HepG2 (cell line): ENCODE measurements at regions not wholly inside any gene's neighbourhood (a gene's known extent, or its start where the extent isn't known, plus 50 kb on each side); places are given as distances from the start of the nearest gene placed in this dataset.

Experiments used
- AKAP8 ChIP-seq: sonication (generic); formaldehyde crosslinking; IDR thresholded peaks from 2 replicates; pipeline ENCODE4 v1.5.1; 2020; ENCODE audit warnings: mild to moderate bottlenecking, missing genetic modification reagents
- GFI1 ChIP-seq: sonication (generic); formaldehyde crosslinking; IDR thresholded peaks from 2 replicates; pipeline ENCODE4 v1.5.0; 2020; ENCODE audit warnings: missing genetic modification reagents, mild to moderate bottlenecking, borderline replicate concordance
- ZFYVE20 ChIP-seq: sonication (generic); formaldehyde crosslinking; IDR thresholded peaks from 2 replicates; pipeline ENCODE4 v1.8.0; 2023; ENCODE audit warnings: low read depth, mild to moderate bottlenecking, moderate library complexity, missing genetic modification reagents, borderline replicate concordance
- ZNF839 ChIP-seq: sonication (generic); formaldehyde crosslinking; IDR thresholded peaks from 2 replicates; pipeline ENCODE4 v1.4.0; 2020; ENCODE audit warnings: missing genetic modification reagents, mild to moderate bottlenecking, borderline replicate concordance
- TF ChIP-seq, protein P1 (sequence below), 2 experiments: sonication (generic) in 1 of 2; formaldehyde crosslinking in 1 of 2; IDR thresholded peaks; 2 replicates each; pipeline versions ENCODE4 v1.6.1 to v1.9.0; 2014 to 2022; ENCODE audit warnings: antibody characterized with exemption in 1 of 2, borderline replicate concordance in 1 of 2, inconsistent platforms in 1 of 2, low read depth in 1 of 2, missing genetic modification reagents in 1 of 2
- TF ChIP-seq, protein P2 (sequence below): IDR thresholded peaks from 2 replicates; pipeline ENCODE4 v1.6.1; 2018; ENCODE audit warnings: missing genetic modification reagents
- TF ChIP-seq, protein P3 (sequence below): sonication (generic); formaldehyde crosslinking; IDR thresholded peaks from 2 replicates; pipeline ENCODE4 v1.5.0; 2020; ENCODE audit warnings: missing genetic modification reagents, mild to moderate bottlenecking, borderline replicate concordance
- TF ChIP-seq, protein P4 (sequence below), 2 experiments: sonication (generic) in 1 of 2; formaldehyde crosslinking in 1 of 2; IDR thresholded peaks; 2 replicates each; pipeline versions ENCODE4 v1.4.0 to v1.6.1; 2016 to 2020; ENCODE audit warnings: borderline replicate concordance in 1 of 2, low read depth in 1 of 2, mild to moderate bottlenecking in 1 of 2, missing genetic modification reagents in 1 of 2

DNA sequence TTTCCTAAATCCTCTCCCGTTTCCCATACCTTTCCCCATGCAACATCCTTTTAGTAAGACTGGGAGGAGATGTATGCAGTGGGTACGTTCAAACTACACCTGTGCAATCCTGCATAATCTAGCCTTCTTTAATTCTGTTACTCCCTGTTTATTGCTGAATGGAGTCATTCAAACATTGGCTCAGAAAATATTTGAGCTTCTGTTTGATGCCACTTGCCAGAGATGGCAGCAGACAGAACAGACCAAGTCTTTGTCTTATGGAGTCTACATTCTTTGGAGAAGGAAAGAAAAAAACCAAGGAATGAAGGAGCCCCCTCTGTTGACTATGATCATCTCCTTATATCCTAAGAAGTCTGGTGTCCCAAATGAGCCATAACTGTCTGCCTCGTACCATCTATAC lies 288.8 kb downstream of the HAPSTR1 start (continued):
- TF ChIP-seq, protein P1, sequence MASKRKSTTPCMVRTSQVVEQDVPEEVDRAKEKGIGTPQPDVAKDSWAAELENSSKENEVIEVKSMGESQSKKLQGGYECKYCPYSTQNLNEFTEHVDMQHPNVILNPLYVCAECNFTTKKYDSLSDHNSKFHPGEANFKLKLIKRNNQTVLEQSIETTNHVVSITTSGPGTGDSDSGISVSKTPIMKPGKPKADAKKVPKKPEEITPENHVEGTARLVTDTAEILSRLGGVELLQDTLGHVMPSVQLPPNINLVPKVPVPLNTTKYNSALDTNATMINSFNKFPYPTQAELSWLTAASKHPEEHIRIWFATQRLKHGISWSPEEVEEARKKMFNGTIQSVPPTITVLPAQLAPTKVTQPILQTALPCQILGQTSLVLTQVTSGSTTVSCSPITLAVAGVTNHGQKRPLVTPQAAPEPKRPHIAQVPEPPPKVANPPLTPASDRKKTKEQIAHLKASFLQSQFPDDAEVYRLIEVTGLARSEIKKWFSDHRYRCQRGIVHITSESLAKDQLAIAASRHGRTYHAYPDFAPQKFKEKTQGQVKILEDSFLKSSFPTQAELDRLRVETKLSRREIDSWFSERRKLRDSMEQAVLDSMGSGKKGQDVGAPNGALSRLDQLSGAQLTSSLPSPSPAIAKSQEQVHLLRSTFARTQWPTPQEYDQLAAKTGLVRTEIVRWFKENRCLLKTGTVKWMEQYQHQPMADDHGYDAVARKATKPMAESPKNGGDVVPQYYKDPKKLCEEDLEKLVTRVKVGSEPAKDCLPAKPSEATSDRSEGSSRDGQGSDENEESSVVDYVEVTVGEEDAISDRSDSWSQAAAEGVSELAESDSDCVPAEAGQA (IDR thresholded peaks at IDR 0.05; ENCODE audit: low read depth): no peak
- TF ChIP-seq, protein P1 (CRISPR knock-in tag; IDR thresholded peaks at IDR 0.05; ENCODE audit: borderline replicate concordance): no peak
- TF ChIP-seq ZNF839: no peak
- no peak for TF ChIP-seq GFI1
- no peak for TF ChIP-seq AKAP8 (CRISPR knock-in tag)
- TF ChIP-seq, protein P2, sequence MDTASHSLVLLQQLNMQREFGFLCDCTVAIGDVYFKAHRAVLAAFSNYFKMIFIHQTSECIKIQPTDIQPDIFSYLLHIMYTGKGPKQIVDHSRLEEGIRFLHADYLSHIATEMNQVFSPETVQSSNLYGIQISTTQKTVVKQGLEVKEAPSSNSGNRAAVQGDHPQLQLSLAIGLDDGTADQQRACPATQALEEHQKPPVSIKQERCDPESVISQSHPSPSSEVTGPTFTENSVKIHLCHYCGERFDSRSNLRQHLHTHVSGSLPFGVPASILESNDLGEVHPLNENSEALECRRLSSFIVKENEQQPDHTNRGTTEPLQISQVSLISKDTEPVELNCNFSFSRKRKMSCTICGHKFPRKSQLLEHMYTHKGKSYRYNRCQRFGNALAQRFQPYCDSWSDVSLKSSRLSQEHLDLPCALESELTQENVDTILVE (CRISPR knock-in tag): no peak
- TF ChIP-seq, protein P3, sequence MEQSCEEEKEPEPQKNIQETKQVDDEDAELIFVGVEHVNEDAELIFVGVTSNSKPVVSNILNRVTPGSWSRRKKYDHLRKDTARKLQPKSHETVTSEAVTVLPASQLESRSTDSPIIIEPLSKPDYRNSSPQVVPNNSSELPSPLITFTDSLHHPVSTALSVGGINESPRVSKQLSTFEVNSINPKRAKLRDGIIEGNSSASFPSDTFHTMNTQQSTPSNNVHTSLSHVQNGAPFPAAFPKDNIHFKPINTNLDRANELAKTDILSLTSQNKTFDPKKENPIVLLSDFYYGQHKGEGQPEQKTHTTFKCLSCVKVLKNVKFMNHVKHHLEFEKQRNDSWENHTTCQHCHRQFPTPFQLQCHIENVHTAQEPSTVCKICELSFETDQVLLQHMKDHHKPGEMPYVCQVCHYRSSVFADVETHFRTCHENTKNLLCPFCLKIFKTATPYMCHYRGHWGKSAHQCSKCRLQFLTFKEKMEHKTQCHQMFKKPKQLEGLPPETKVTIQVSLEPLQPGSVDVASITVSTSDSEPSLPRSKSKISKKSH (CRISPR knock-in tag): no peak
- no peak for TF ChIP-seq ZFYVE20 (CRISPR knock-in tag)
- TF ChIP-seq, protein P4, sequence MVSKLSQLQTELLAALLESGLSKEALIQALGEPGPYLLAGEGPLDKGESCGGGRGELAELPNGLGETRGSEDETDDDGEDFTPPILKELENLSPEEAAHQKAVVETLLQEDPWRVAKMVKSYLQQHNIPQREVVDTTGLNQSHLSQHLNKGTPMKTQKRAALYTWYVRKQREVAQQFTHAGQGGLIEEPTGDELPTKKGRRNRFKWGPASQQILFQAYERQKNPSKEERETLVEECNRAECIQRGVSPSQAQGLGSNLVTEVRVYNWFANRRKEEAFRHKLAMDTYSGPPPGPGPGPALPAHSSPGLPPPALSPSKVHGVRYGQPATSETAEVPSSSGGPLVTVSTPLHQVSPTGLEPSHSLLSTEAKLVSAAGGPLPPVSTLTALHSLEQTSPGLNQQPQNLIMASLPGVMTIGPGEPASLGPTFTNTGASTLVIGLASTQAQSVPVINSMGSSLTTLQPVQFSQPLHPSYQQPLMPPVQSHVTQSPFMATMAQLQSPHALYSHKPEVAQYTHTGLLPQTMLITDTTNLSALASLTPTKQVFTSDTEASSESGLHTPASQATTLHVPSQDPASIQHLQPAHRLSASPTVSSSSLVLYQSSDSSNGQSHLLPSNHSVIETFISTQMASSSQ (IDR thresholded peaks at IDR 0.05; ENCODE audit: low read depth): no peak
- TF ChIP-seq, protein P4 (CRISPR knock-in tag; IDR thresholded peaks at IDR 0.05; ENCODE audit: borderline replicate concordance): no peak
